ENCODE measurements at regions not wholly inside any gene's neighbourhood (a gene's known extent, or its start where the extent isn't known, plus 50 kb on each side); places are given as distances from the start of the nearest gene placed in this dataset.

DNA sequence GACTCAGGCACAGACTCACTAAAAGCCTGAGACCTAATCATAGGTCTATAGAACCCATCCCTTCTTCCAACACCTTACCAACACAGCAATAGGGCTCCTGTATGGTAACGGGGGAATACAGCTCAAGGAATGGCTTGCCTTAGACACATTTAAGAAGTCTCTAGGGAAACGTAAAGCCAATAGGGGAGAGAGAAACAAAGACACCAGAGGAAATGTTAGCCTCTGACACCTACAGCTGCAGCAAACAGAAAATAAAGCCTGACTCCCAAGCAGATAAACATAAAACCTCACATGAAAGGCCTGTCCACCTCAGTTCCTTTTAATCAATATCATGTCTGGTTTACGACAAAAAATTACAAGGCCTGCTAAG lies 51.1 kb upstream of the NCOA1 start:
- 74% methylated on average over 3 of the region's 3 CpGs for WGBS (ENCODE audit: insufficient coverage, insufficient replicate concordance, low lambda C conversion rate, missing lambda C conversion rate)
- no peaks in the 10 kb centered on the region for H3K27me3 ChIP-seq (replicated peaks in 1 of 2; ENCODE audit: control insufficient read depth in 2 of 2, insufficient read depth in 2 of 2, low read length in 1 of 2)
- in situ Hi-C loops (cut with MboI) = no loop called here
- no peak for TF ChIP-seq ZNF274 (IDR thresholded peaks at IDR 0.05; ENCODE audit: insufficient read depth, insufficient read length)
- no peak for TF ChIP-seq RCOR1 (conservative IDR thresholded peaks at IDR 0.05; ENCODE audit: low read depth, low read length)
- TF ChIP-seq E2F4 (IDR thresholded peaks at IDR 0.05; ENCODE audit: low read depth, low read length) = no peak
- TF ChIP-seq POLR2A (IDR thresholded peaks at IDR 0.05; ENCODE audit: low read depth, low read length) = no peak
- TF ChIP-seq PKNOX1 (IDR thresholded peaks at IDR 0.05) = no peak
- no peak for TF ChIP-seq ZZZ3 (IDR thresholded peaks at IDR 0.05; ENCODE audit: control insufficient read depth, insufficient read length, low read depth)
- TF ChIP-seq MYB (IDR thresholded peaks at IDR 0.05; ENCODE audit: borderline replicate concordance, low read depth, low read length) = no peak
- no peak for TF ChIP-seq FOS (IDR thresholded peaks at IDR 0.05; ENCODE audit: borderline replicate concordance, extremely low read depth, insufficient read length)
- TF ChIP-seq ASH2L (IDR thresholded peaks at IDR 0.05; ENCODE audit: borderline replicate concordance, low read depth) = no peak
- TF ChIP-seq MLLT1 (IDR thresholded peaks at IDR 0.05) = no peak
- TF ChIP-seq SMC3 (IDR thresholded peaks at IDR 0.05; ENCODE audit: borderline replicate concordance, low read length) = no peak
- ChIA-PET POLR2A (no interaction called here), SMC1A (ENCODE audit: uncharacterized antibody, unreplicated experiment) (no interaction called here), RAD21 (ENCODE audit: unreplicated experiment) (no interaction called here), CTCF (no interaction called here)
- no peaks in the 10 kb centered on the region for H3K79me2 ChIP-seq (ENCODE audit: control insufficient read depth, insufficient read depth, low read length)
- no peak for ATAC-seq
- BruUV-seq (replicated peaks) = no TSS peak
- intact Hi-C loops (cut with micrococcal nuclease; ENCODE audit: unreplicated experiment) = no loop called here
- no peak overlapping the region for H3K4me2 ChIP-seq (ENCODE audit: control insufficient read depth, insufficient read depth)
- no peaks in the 10 kb centered on the region for H3K36me3 ChIP-seq (ENCODE audit: control insufficient read depth in 2 of 2, insufficient read depth in 2 of 2, low read length in 1 of 2)
- no peaks in the 10 kb centered on the region for H4K20me1 ChIP-seq (ENCODE audit: control insufficient read depth, insufficient read depth)
- H3K9me3 ChIP-seq (replicated peaks; ENCODE audit: control insufficient read depth, insufficient read depth, low read length) = no peaks in the 10 kb centered on the region
- H3K27ac ChIP-seq (ENCODE audit: control insufficient read depth, insufficient read depth) = no peak overlapping the region
- no peaks in the 10 kb centered on the region for H3K4me1 ChIP-seq (ENCODE audit: control insufficient read depth, insufficient read depth, low read length)
- no peak overlapping the region for H3K4me3 ChIP-seq
- no peak for DNase-seq (ENCODE audit: low read depth, low spot score)
- no peak overlapping the region for H2AFZ ChIP-seq (ENCODE audit: control insufficient read depth, low read depth, low read length)
- no peak overlapping the region for H3K9ac ChIP-seq (ENCODE audit: control insufficient read depth, insufficient read depth, low read length)
- no peak for FAIRE-seq
